ENCODE measurements at regions not wholly inside any gene's neighbourhood (a gene's known extent, or its start where the extent isn't known, plus 50 kb on each side); places are given as distances from the start of the nearest gene placed in this dataset.
"Not testable (repeated sequence)": the region's sequence is repeated elsewhere in the genome, so short reads cannot be mapped to it uniquely, and the experiment has no call there.

GRCh38 chr3:177481329-177481728 lies 284.0 kb upstream of the TBL1XR1 start:
- ChIA-PET POLR2A (interaction anchor here (0.7 kb wide), 1 partner anchor 309 kb away, joined by 3 read pairs; no protein-coding TSS in a partner anchor), CTCF (interaction anchor here (0.5 to 0.7 kb wide), 3 partner anchors 45 to 281 kb away, joined by 3 to 5 read pairs (median 4); no protein-coding TSS in a partner anchor)

- ChIA-PET POLR2A (no interaction called here), CTCF (no interaction called here)
Observed at GRCh38 chr3:177482048-177482691, 284.9 kb upstream of the TBL1XR1 start.

- POLR2A ChIA-PET, result no interaction called here
- CTCF ChIA-PET, result no interaction called here
Observed at GRCh38 chr3:177483182-177483967, 286.1 kb upstream of the TBL1XR1 start.

- CTCF ChIA-PET, result no interaction called here
- POLR2A ChIA-PET, result no interaction called here
Observed at GRCh38 chr3:177484206-177484605, 286.9 kb upstream of the TBL1XR1 start.

- ChIA-PET CTCF (no interaction called here), POLR2A (no interaction called here)
Observed at GRCh38 chr3:177484926-177485325, 287.6 kb upstream of the TBL1XR1 start.

- CTCF ChIA-PET, result no interaction called here
- POLR2A ChIA-PET, result interaction anchor here (0.5 kb wide), 1 partner anchor 155 kb away, joined by 6 read pairs; no protein-coding TSS in a partner anchor
Observed at GRCh38 chr3:177487635-177488186, 290.4 kb upstream of the TBL1XR1 start.

- POLR2A ChIA-PET, result no interaction called here
- CTCF ChIA-PET, result no interaction called here
Observed at GRCh38 chr3:177488740-177489139, 291.5 kb upstream of the TBL1XR1 start.

GRCh38 chr3:177490626-177491025 lies 293.3 kb upstream of the TBL1XR1 start:
- POLR2A ChIA-PET, result no interaction called here

GRCh38 chr3:177491296-177492032 lies 294.2 kb upstream of the TBL1XR1 start:
- CTCF ChIA-PET, result no interaction called here
- POLR2A ChIA-PET, result no interaction called here

More at GRCh38 chr3:177490626-177491025, 293.3 kb upstream of the TBL1XR1 start:
- CTCF ChIA-PET, result no interaction called here

GRCh38 chr3:177493091-177493490 lies 295.8 kb upstream of the TBL1XR1 start:
- POLR2A ChIA-PET, result no interaction called here
- CTCF ChIA-PET, result no interaction called here

GRCh38 chr3:177494216-177494615 lies 296.9 kb upstream of the TBL1XR1 start:
- CTCF ChIA-PET, result no interaction called here
- POLR2A ChIA-PET, result no interaction called here

- ChIA-PET POLR2A (no interaction called here), CTCF (interaction anchor here (1.3 kb wide), 1 partner anchor 444 kb away, joined by 3 read pairs; no protein-coding TSS in a partner anchor)
Observed at GRCh38 chr3:177495566-177495965, 298.3 kb upstream of the TBL1XR1 start.

- POLR2A ChIA-PET, result no interaction called here
- CTCF ChIA-PET, result no interaction called here
Observed at GRCh38 chr3:177498037-177498857, 301.0 kb upstream of the TBL1XR1 start.

- CTCF ChIA-PET, POLR2A ChIA-PET: not testable (repeated sequence)
Observed at GRCh38 chr3:177499039-177499438, 301.8 kb upstream of the TBL1XR1 start.

- POLR2A ChIA-PET, result no interaction called here
- CTCF ChIA-PET, result no interaction called here
Observed at GRCh38 chr3:177499779-177500423, 302.6 kb upstream of the TBL1XR1 start.

GRCh38 chr3:177510693-177511216 lies 313.5 kb upstream of the TBL1XR1 start:
- CTCF ChIA-PET, result no interaction called here

GRCh38 chr3:177512945-177513814 lies 315.9 kb upstream of the TBL1XR1 start:
- ChIA-PET POLR2A (no interaction called here), CTCF (no interaction called here)

More at GRCh38 chr3:177510693-177511216, 313.5 kb upstream of the TBL1XR1 start:
- POLR2A ChIA-PET, result no interaction called here
